ENCODE measurements at regions not wholly inside any gene's neighbourhood (a gene's known extent, or its start where the extent isn't known, plus 50 kb on each side); places are given as distances from the start of the nearest gene placed in this dataset.
"Not testable (repeated sequence)": the region's sequence is repeated elsewhere in the genome, so short reads cannot be mapped to it uniquely, and the experiment has no call there.

GRCh38 chr10:108966005-108966404 lies 957.3 kb downstream of the XPNPEP1 start:
- DNase-seq (ENCODE audit: extremely low spot score), result no peak
- CTCF ChIA-PET, result no interaction called here
- TF ChIP-seq CTCF (IDR thresholded peaks at IDR 0.05; ENCODE audit: control extremely low read depth, extremely low read depth, low read depth, missing control alignments), result no peak
- POLR2A ChIA-PET, result no interaction called here

GRCh38 chr10:108962172-108962571 lies 961.1 kb downstream of the XPNPEP1 start:
- TF ChIP-seq CTCF (IDR thresholded peaks at IDR 0.05; ENCODE audit: control extremely low read depth, extremely low read depth, low read depth, missing control alignments), result no peak
- DNase-seq (ENCODE audit: extremely low spot score), result no peak

DNA sequence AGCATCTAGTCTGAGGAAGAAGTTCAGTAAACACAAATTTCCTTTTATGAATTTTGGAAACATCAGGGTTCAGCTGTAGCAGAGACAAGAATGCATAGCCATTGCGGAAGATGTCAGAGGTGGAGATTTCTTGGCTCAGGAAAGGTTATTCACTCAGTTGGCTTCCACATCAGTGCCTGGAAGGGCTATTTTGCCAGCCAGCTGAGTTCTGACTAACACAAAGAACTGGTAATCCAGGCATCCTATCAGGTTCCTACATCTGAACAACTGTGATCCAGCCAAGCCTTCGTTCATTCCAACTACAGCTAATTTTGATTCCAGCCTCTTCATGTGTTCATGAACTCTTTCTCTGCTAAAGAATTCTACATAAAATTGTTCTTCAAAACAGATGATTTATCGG lies 965.6 kb downstream of the XPNPEP1 start:
- ChIA-PET POLR2A (no interaction called here), CTCF (no interaction called here)
- DNase-seq (ENCODE audit: extremely low spot score), result no peak

More at GRCh38 chr10:108962172-108962571, 961.1 kb downstream of the XPNPEP1 start:
- POLR2A ChIA-PET, result no interaction called here
- CTCF ChIA-PET, result no interaction called here

GRCh38 chr10:108956149-108956548 lies 967.2 kb downstream of the XPNPEP1 start:
- POLR2A ChIA-PET, result no interaction called here

More for the DNA sequence above, 965.6 kb downstream of the XPNPEP1 start:
- no peak for TF ChIP-seq CTCF (IDR thresholded peaks at IDR 0.05; ENCODE audit: control extremely low read depth, extremely low read depth, low read depth, missing control alignments)

DNA sequence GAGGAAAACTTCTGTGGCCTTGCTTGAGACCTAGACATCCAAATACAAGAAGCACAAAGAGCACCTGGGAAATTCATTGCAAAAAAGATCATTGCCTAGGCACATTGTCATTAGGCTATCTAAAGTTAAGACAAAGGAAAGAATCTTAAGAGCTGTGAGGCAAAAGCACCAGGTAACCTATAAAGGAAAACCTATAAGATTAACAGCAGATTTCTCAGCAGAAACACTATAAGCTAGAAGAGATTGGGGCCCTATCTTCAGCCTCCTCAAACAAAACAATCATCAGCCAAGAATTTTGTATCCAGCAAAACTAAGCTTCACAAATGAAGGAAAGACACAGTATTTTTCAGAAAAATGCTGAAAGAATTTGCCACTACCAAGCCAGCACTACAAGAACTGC lies 1003.3 kb downstream of the XPNPEP1 start:
- CTCF ChIA-PET, result interaction anchor here (1.9 to 2.1 kb wide), 2 partner anchors 8 to 16 kb away, joined by 5 to 6 read pairs; no protein-coding TSS in a partner anchor
- DNase-seq (ENCODE audit: extremely low spot score); POLR2A ChIA-PET: not testable (repeated sequence)

More at GRCh38 chr10:108956149-108956548, 967.2 kb downstream of the XPNPEP1 start:
- TF ChIP-seq CTCF (IDR thresholded peaks at IDR 0.05; ENCODE audit: control extremely low read depth, extremely low read depth, low read depth, missing control alignments), result no peak
- no peak for DNase-seq (ENCODE audit: extremely low spot score)
- CTCF ChIA-PET, result interaction anchor here (1.2 kb wide), 1 partner anchor 14 kb away, joined by 3 read pairs; no protein-coding TSS in a partner anchor

DNA sequence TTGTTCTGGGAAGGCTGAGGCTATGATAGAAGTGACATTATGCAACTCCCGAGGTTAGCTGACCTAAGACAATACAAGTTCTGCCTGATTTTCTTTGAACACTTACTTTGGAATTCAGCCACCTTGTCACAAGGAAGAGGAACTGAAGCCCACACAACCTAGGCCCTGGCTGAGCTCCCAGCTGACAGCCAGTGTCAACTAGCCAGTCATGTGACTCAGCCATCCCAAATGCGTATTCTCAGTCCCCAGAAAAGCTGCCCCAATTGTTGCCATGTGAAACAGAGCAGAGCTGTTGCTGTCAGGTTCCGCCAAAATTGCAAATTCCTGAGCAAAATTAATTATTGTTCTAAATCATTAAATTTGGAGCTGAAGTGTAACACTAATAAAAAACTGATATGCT lies 1010.0 kb downstream of the XPNPEP1 start:
- no peak for TF ChIP-seq CTCF (IDR thresholded peaks at IDR 0.05; ENCODE audit: control extremely low read depth, extremely low read depth, low read depth, missing control alignments)
- ChIA-PET POLR2A (no interaction called here), CTCF (no interaction called here)
- no peak for DNase-seq (ENCODE audit: extremely low spot score)

DNA sequence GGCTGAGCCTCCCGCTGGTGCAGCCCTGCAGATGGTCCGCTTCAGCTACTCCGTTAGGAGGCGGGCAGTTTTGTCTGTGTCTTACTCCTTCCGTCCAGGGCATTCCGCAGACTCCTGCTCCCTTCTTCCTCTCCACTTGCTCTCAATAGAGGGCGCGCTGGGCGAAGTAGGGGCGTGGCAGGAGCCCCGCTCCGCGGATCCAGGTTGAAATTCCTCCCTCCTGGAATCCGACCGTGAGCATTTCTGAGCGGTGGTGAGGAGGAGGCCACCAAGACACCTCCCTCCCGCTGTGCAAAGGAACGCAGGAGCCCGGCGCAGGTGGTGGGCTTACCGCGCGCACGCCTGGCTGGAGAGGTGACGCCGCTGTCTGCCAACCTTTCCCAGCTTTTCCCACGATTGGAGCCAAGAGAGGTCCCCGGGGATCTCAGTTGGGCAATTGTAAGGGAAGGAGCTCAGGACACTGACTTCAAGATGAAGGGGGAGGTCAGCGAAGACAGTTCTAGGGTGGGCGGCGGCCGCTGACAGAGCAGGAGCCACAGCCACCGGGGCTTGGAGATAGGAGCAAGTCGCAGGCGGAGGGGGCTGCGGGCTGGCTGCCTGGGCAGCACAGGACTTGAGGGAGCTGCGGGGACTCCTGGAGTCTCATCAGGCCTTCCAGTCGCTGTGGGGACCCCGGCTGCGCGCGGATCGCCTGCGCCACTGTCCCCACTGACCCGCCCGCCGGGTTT lies 1011.3 kb downstream of the XPNPEP1 start:
- peak; percentile 26 for DNase-seq (ENCODE audit: extremely low spot score)
- ChIA-PET CTCF (interaction anchor here (1.0 to 1.4 kb wide), 2 partner anchors 16 to 190 kb away, joined by 3 read pairs; no protein-coding TSS in a partner anchor), POLR2A (no interaction called here)

More for the DNA sequence above, 1011.3 kb downstream of the XPNPEP1 start:
- TF ChIP-seq CTCF (IDR thresholded peaks at IDR 0.05; ENCODE audit: control extremely low read depth, extremely low read depth, low read depth, missing control alignments), result peak; percentile 63

Data from GM10248 (cell line).